ENCODE measurements at regions not wholly inside any gene's neighbourhood (a gene's known extent, or its start where the extent isn't known, plus 50 kb on each side); places are given as distances from the start of the nearest gene placed in this dataset.

DNA sequence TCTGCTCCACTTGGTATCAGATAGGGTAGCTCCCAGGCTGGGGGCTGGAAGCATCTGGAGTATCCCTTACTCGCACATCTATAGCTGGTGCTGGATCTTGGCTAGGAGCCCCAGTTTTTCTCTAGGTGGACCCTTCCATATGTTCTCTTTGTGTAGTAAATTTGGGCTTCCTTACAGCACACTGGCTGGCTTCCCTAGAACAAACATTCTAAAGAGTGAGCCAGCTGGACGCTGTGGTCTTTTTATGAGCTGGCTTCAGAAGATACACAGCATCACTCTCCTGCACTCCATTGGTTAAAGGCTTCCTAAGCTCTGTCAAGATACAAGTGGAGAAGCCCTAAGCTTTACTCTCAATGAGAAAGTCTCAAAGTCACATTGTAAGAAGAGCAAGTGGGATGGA, 322.1 kb downstream of the WDR72 start:
- ChIA-PET RAD21 (ENCODE audit: low non-redundant PET in 1 of 2, low total read pairs in 2 of 2, uncharacterized antibody in 2 of 2, unreplicated experiment in 2 of 2) (no interaction called here), CTCF (no interaction called here), POLR2A (no interaction called here)
- Histone ChIP-seq H3K4me1 (ENCODE audit: control insufficient read depth in 1 of 2, insufficient read depth in 2 of 2, low read length in 2 of 2) (no peaks in the 10 kb centered on the region), H3K79me2 (ENCODE audit: insufficient read depth, low read length) (no peaks in the 10 kb centered on the region), H3K27ac (ENCODE audit: low read depth, low read length) (no peak overlapping the region), H4K20me1 (ENCODE audit: insufficient read depth) (no peaks in the 10 kb centered on the region), H3K4me3 (replicated peaks in 1 of 2; ENCODE audit: low read depth in 1 of 2, low read length in 2 of 2) (no peak overlapping the region), H3K9me3 (ENCODE audit: control insufficient read depth in 1 of 2, insufficient read depth in 1 of 2, low read depth in 1 of 2, low read length in 2 of 2) (no peaks in the 10 kb centered on the region; a peak in 1 of 4 replicates), H3K9ac (ENCODE audit: low read length) (no peak overlapping the region), H3K4me2 (ENCODE audit: low read length) (no peak overlapping the region), H3K27me3 (ENCODE audit: insufficient read depth, low read length) (0 out of 2 replicates have a peak, but pooled peaks cover 3% of the 10 kb centered on the region), H3K9me2 (ENCODE audit: insufficient read depth) (no peaks in the 10 kb centered on the region), H3K36me3 (ENCODE audit: control insufficient read depth in 1 of 2, insufficient read depth in 2 of 2, low read length in 2 of 2) (no peaks in the 10 kb centered on the region), H2AFZ (ENCODE audit: low read depth, low read length, poor library complexity, severe bottlenecking) (no peak overlapping the region)
- intact Hi-C loops (cut with micrococcal nuclease), result no loop called here
- TF ChIP-seq EZH2phosphoT487 (IDR thresholded peaks at IDR 0.05; ENCODE audit: borderline replicate concordance), result no peak
- TF ChIP-seq SRF (IDR thresholded peaks at IDR 0.05; ENCODE audit: low read depth), result no peak
- ATAC-seq (no peak), DNase-seq (ENCODE audit: low read depth, low spot score) (no peak)
- no TSS peak for BruUV-seq (replicated peaks)

DNA sequence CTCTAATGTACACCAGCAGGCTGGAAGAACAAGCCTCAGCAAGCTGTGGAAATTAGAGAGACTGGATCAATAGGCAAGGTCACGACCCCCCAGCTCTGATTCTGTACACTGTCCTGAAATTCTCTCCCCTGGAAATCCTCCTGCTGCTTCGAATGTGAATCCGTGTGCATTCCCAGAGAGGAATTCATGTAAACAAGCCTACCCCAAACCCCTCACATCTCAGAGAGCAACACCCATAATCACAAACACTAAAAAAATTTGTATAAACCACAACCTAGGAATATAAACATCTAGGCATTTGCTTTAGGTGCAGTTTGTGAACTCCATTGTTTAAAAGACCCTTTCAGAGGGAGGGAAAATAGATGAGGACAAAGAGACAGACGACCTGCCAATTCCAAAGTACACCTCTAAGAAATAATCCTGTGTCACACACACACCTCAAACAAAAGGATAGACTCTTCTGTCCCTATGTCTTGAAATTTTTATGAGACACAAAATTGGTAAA, 325.2 kb downstream of the WDR72 start:
- H3K79me2 ChIP-seq (ENCODE audit: insufficient read depth, low read length), result no peaks in the 10 kb centered on the region
- no peak overlapping the region for H3K27ac ChIP-seq (ENCODE audit: low read depth, low read length)
- DNase-seq (ENCODE audit: low read depth, low spot score), result no peak
- H3K4me2 ChIP-seq (ENCODE audit: low read length), result no peak overlapping the region
- no peaks in the 10 kb centered on the region for H3K36me3 ChIP-seq (ENCODE audit: control insufficient read depth in 1 of 2, insufficient read depth in 2 of 2, low read length in 2 of 2)
- ATAC-seq, result no peak
- no peaks in the 10 kb centered on the region for H4K20me1 ChIP-seq (ENCODE audit: insufficient read depth)
- RAD21 ChIA-PET (ENCODE audit: low non-redundant PET in 1 of 2, low total read pairs in 2 of 2, uncharacterized antibody in 2 of 2, unreplicated experiment in 2 of 2), result no interaction called here
- H3K9me3 ChIP-seq (ENCODE audit: control insufficient read depth in 1 of 2, insufficient read depth in 1 of 2, low read depth in 1 of 2, low read length in 2 of 2), result no peaks in the 10 kb centered on the region; a peak in 1 of 4 replicates
- H3K4me3 ChIP-seq (replicated peaks in 1 of 2; ENCODE audit: low read depth in 1 of 2, low read length in 2 of 2), result no peak overlapping the region
- POLR2A ChIA-PET, result no interaction called here
- intact Hi-C loops (cut with micrococcal nuclease), result loop anchor here (5.0 kb wide), 1 partner anchor 38 kb away; no protein-coding TSS in a partner anchor
- no peak overlapping the region for H3K9ac ChIP-seq (ENCODE audit: low read length)
- no TSS peak for BruUV-seq (replicated peaks)
- no peak overlapping the region for H2AFZ ChIP-seq (ENCODE audit: low read depth, low read length, poor library complexity, severe bottlenecking)
- TF ChIP-seq SIN3A (IDR thresholded peaks at IDR 0.05; ENCODE audit: low read depth) (no peak), SP1 (IDR thresholded peaks at IDR 0.05; ENCODE audit: low read depth) (no peak), YY1 (IDR thresholded peaks at IDR 0.05; ENCODE audit: extremely low read depth, insufficient replicate concordance, low read depth, low read length) (no peak), JUND (IDR thresholded peaks at IDR 0.05) (no peak), SRF (IDR thresholded peaks at IDR 0.05; ENCODE audit: low read depth) (no peak), CEBPB (IDR thresholded peaks at IDR 0.05; ENCODE audit: low read depth) (no peak), EZH2 (IDR thresholded peaks at IDR 0.05) (no peak), EGR1 (IDR thresholded peaks at IDR 0.05; ENCODE audit: low read depth) (no peak), EZH2phosphoT487 (IDR thresholded peaks at IDR 0.05; ENCODE audit: borderline replicate concordance) (no peak), FOSL1 (IDR thresholded peaks at IDR 0.05; ENCODE audit: low read depth) (no peak), POLR2A (IDR thresholded peaks at IDR 0.05; ENCODE audit: borderline replicate concordance, extremely low read depth, insufficient read depth, insufficient read length) (no peak), ZNF274 (IDR thresholded peaks at IDR 0.05; ENCODE audit: low read depth, low read length) (no peak), POLR2AphosphoS5 (IDR thresholded peaks at IDR 0.05; ENCODE audit: low read depth, low read length) (no peak)
- TF ChIP-seq, protein P1, sequence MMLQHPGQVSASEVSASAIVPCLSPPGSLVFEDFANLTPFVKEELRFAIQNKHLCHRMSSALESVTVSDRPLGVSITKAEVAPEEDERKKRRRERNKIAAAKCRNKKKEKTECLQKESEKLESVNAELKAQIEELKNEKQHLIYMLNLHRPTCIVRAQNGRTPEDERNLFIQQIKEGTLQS (IDR thresholded peaks at IDR 0.05), result no peak
- TF ChIP-seq, protein P2, sequence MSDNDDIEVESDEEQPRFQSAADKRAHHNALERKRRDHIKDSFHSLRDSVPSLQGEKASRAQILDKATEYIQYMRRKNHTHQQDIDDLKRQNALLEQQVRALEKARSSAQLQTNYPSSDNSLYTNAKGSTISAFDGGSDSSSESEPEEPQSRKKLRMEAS (IDR thresholded peaks at IDR 0.05), result no peak
- 0 out of 2 replicates have a peak, but pooled peaks cover 3% of the 10 kb centered on the region for H3K27me3 ChIP-seq (ENCODE audit: insufficient read depth, low read length)
- no peaks in the 10 kb centered on the region for H3K4me1 ChIP-seq (ENCODE audit: control insufficient read depth in 1 of 2, insufficient read depth in 2 of 2, low read length in 2 of 2)
- H3K9me2 ChIP-seq (ENCODE audit: insufficient read depth), result no peaks in the 10 kb centered on the region
- CTCF ChIA-PET, result no interaction called here
